Hepatic stellate cell (primary cell): ENCODE measurements at regions not wholly inside any gene's neighbourhood (a gene's known extent, or its start where the extent isn't known, plus 50 kb on each side); places are given as distances from the start of the nearest gene placed in this dataset.

Source experiments
- DNase-seq: peaks from one replicate; pipeline ENCODE4 v3.0.0; 2011; ENCODE audit warnings: low spot score

- DNase-seq, result no peak
Observed at GRCh38 chr16:87054856-87055255, 262.3 kb downstream of the C16orf95 start.

- peak; percentile 74 for DNase-seq
Observed at GRCh38 chr16:87056083-87056482, 261.1 kb downstream of the C16orf95 start.

GRCh38 chr16:87056551-87056950, 260.6 kb downstream of the C16orf95 start:
- DNase-seq, result no peak

- no peak for DNase-seq
Observed at GRCh38 chr16:87057211-87057881, 259.8 kb downstream of the C16orf95 start.

GRCh38 chr16:87057951-87058560, 259.1 kb downstream of the C16orf95 start:
- no peak for DNase-seq

DNA sequence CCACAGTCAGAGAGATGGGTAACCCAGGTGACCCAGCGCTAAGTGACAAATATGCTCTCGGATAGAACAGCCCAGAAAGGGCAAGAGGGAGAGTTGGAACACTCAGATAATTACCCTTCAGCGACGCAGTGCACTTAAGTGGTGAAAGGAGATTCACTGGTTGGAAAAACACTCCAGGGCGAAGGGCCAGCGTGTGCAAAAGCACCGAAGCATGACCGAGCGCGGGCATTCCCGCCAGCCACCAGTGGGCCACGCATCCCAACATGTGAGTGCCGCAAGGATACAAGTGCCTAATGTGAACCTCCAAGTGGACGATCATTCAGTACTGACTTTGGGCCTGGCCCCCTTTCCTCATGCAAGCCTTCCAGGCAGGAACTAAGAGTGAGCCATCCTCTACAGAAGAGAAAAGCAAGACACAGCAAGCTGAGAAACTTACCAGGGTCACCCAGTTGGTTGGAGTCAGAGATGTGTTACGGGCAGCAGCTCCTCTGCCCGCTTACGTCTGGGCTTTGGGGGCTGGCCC, 258.4 kb downstream of the C16orf95 start:
- DNase-seq, result no peak

DNA sequence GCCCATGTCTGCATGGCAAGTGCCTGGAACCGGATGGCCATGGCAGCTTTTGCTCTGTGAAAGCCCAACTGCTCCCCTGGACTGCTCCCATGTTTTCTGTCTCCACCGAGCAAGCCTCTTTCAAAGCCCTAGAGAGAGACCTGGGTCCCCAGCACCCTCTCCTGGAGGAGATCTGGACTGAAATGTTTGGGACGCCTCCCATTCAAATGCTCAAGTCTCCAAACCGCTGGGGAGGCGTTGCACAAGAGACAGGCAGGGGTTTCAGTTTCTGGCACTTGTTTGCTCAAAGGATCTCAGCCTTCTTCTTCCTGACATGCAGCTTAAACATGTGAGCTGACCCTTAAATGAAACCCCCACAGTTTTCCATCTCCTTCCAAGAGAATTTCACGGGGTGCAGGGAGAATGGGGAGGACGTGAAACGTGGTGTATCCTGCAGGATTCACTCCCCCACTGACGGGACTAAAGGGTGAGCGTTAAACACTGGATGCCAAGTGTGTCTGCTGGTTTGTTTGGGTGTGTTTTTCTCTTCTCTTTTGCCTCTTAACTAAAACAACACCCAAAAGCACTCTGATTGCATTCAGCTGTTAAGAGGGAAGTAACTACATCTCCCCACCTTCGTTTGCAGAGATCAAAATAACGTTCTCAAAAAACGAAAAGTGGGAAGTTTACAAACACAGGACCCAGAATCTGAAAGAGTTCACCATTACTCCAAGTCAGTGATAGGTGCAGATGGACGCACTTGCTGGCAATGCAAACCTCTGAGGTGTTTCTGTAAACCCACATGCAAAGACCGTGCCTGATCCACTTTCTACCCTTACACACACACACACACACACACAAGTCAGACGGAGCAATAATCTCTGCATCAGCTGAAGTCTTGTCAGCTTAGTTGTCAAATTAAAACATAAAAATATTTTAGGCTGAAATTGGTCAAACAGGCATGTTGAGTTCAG, 256.9 kb downstream of the C16orf95 start:
- DNase-seq, result no peak

GRCh38 chr16:87061243-87061920, 255.8 kb downstream of the C16orf95 start:
- no peak for DNase-seq

GRCh38 chr16:87062569-87063442, 254.4 kb downstream of the C16orf95 start:
- peak; percentile 95 for DNase-seq

GRCh38 chr16:87063543-87063942, 253.6 kb downstream of the C16orf95 start:
- no peak for DNase-seq

- DNase-seq, result no peak
Observed at GRCh38 chr16:87064731-87065445, 252.3 kb downstream of the C16orf95 start.

GRCh38 chr16:87065446-87066132, 251.6 kb downstream of the C16orf95 start:
- no peak for DNase-seq

DNA sequence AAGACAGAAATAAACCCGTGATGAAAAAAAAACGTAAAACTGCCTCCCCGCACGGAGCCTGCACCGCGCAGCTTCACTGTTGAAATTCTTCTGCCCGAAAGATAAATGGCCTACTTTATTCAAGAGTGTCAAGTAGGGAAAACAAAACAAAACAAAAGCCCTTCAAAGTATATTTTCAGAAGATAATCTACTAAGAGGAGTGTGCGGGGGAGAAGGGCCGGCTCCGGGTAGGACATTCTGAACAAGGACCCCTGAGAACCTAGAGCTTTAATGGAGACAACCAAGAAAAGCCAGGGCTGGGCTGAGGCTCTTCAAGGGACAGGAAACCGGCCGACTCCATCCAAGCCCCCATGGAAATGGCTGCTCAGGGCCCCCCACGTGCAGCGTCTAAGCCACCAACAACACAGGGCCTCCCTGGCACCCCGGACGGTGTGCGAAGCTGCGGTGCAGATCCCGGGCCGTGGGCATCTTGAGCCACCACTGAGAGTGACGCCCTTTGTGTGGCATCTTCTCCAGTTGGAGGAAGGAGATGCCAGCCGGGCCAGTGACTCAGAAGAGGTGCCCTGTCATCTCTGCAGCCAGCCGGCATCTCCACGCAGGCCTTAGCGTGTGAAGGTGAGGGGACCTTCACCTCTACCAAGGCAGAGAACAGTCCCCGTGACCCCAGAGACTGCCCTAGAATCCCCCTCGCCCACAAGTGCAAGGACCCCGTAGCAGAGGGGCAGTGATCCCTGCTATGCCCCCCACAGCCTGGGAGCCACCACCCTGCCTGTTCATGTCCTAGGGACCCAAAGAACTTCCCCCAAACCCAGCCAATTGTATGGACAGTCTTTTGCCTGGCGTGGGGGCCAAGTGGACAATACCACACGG, 250.8 kb downstream of the C16orf95 start:
- no peak for DNase-seq

DNA sequence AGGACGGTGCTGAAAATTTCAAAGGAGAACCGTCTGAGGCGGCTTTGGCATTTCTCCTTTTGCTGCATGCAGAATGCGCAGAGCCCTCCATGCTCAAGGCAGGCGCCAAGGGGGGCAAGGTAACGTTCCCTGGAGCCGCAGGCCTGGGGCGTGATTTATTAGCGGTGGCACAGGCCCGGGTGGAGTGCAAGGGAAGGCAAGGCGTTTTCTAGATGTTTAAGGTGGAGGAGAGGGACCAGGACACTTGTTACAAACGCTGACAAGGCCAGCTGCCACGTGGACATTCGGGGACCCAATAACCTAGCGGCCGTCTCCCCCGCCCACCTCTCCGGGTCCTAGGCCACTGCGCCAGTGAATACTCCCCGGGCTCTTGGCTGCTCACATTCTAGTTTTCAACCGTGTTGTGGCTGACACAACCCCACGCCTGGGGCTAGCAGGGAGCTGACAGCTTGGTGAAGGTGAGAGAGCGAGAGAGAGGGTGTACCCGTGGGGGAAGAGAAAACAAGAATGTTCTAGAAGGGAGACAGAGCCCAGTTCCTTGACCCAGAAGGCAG, 250.1 kb downstream of the C16orf95 start:
- DNase-seq, result no peak

GRCh38 chr16:87067836-87068761, 249.1 kb downstream of the C16orf95 start:
- DNase-seq, result no peak

- no peak for DNase-seq
Observed at GRCh38 chr16:87068762-87069150, 248.4 kb downstream of the C16orf95 start.

- no peak for DNase-seq
Observed at GRCh38 chr16:87070657-87071056, 246.5 kb downstream of the C16orf95 start.
